ENCODE measurements at regions not wholly inside any gene's neighbourhood (a gene's known extent, or its start where the extent isn't known, plus 50 kb on each side); places are given as distances from the start of the nearest gene placed in this dataset.

- DNase-seq (ENCODE audit: low spot score in 2 of 2), result no peak
- Histone ChIP-seq H3K9me3 (no peaks in the 10 kb centered on the region), H3K4me1 (no peaks in the 10 kb centered on the region), H3K36me3 (peaks cover 2% of the 10 kb centered on the region), H3K27ac (no peak overlapping the region), H3K27me3 (no peaks in the 10 kb centered on the region), H3K4me3 (no peak overlapping the region)
- TF ChIP-seq POLR2AphosphoS5 (IDR thresholded peaks at IDR 0.05), result no peak
- no peak for TF ChIP-seq POLR2A (IDR thresholded peaks at IDR 0.05)
- TF ChIP-seq CTCF (IDR thresholded peaks at IDR 0.05), result no peak
- intact Hi-C loops (cut with DNase I; ENCODE audit: low total_unique reads), result no loop called here
Measured at GRCh38 chr4:171433674-171434073, 379.5 kb upstream of the GALNTL6 start.

- H3K36me3 ChIP-seq, result peaks cover 2% of the 10 kb centered on the region
- H3K4me1 ChIP-seq, result no peaks in the 10 kb centered on the region
- no peak overlapping the region for H3K27ac ChIP-seq
- no peak overlapping the region for H3K4me3 ChIP-seq
- no peaks in the 10 kb centered on the region for H3K27me3 ChIP-seq
- TF ChIP-seq CTCF (IDR thresholded peaks at IDR 0.05), result no peak
- TF ChIP-seq POLR2A (IDR thresholded peaks at IDR 0.05), result no peak
- TF ChIP-seq POLR2AphosphoS5 (IDR thresholded peaks at IDR 0.05), result no peak
- no peak for DNase-seq (ENCODE audit: low spot score in 2 of 2)
- intact Hi-C loops (cut with DNase I; ENCODE audit: low total_unique reads), result no loop called here
- H3K9me3 ChIP-seq, result no peaks in the 10 kb centered on the region
Measured at GRCh38 chr4:171432536-171432935, 380.7 kb upstream of the GALNTL6 start.

GRCh38 chr4:171430495-171430894, 382.7 kb upstream of the GALNTL6 start:
- intact Hi-C loops (cut with DNase I; ENCODE audit: low total_unique reads), result no loop called here

GRCh38 chr4:171397175-171397574, 416.0 kb upstream of the GALNTL6 start:
- Histone ChIP-seq H3K4me1 (no peaks in the 10 kb centered on the region), H3K9me3 (no peaks in the 10 kb centered on the region), H3K27ac (no peak overlapping the region), H3K27me3 (no peaks in the 10 kb centered on the region), H3K4me3 (no peak overlapping the region), H3K36me3 (no peaks in the 10 kb centered on the region)
- DNase-seq (ENCODE audit: low spot score in 2 of 2), result no peak
- intact Hi-C loops (cut with DNase I; ENCODE audit: low total_unique reads), result no loop called here
- TF ChIP-seq POLR2AphosphoS5 (IDR thresholded peaks at IDR 0.05), result no peak
- TF ChIP-seq CTCF (IDR thresholded peaks at IDR 0.05), result no peak
- no peak for TF ChIP-seq POLR2A (IDR thresholded peaks at IDR 0.05)

More at GRCh38 chr4:171430495-171430894, 382.7 kb upstream of the GALNTL6 start:
- no peaks in the 10 kb centered on the region for H3K36me3 ChIP-seq
- no peak for DNase-seq (ENCODE audit: low spot score in 2 of 2)
- H3K4me1 ChIP-seq, result no peaks in the 10 kb centered on the region
- no peak overlapping the region for H3K4me3 ChIP-seq
- TF ChIP-seq POLR2A (IDR thresholded peaks at IDR 0.05) (no peak), POLR2AphosphoS5 (IDR thresholded peaks at IDR 0.05) (no peak), CTCF (IDR thresholded peaks at IDR 0.05) (no peak)
- no peaks in the 10 kb centered on the region for H3K9me3 ChIP-seq
- H3K27me3 ChIP-seq, result no peaks in the 10 kb centered on the region
- H3K27ac ChIP-seq, result no peak overlapping the region

- Histone ChIP-seq H3K27ac (no peak overlapping the region), H3K36me3 (no peaks in the 10 kb centered on the region), H3K4me3 (no peak overlapping the region), H3K9me3 (no peaks in the 10 kb centered on the region), H3K27me3 (no peaks in the 10 kb centered on the region), H3K4me1 (no peaks in the 10 kb centered on the region)
- DNase-seq (ENCODE audit: low spot score in 2 of 2), result no peak
- intact Hi-C loops (cut with DNase I; ENCODE audit: low total_unique reads), result no loop called here
- TF ChIP-seq POLR2AphosphoS5 (IDR thresholded peaks at IDR 0.05) (no peak), POLR2A (IDR thresholded peaks at IDR 0.05) (no peak), CTCF (IDR thresholded peaks at IDR 0.05) (no peak)
Measured at GRCh38 chr4:171390626-171391025, 422.6 kb upstream of the GALNTL6 start.

All from breast epithelium (tissue), 4 donors.